ENCODE measurements at regions not wholly inside any gene's neighbourhood (a gene's known extent, or its start where the extent isn't known, plus 50 kb on each side); places are given as distances from the start of the nearest gene placed in this dataset.

DNA sequence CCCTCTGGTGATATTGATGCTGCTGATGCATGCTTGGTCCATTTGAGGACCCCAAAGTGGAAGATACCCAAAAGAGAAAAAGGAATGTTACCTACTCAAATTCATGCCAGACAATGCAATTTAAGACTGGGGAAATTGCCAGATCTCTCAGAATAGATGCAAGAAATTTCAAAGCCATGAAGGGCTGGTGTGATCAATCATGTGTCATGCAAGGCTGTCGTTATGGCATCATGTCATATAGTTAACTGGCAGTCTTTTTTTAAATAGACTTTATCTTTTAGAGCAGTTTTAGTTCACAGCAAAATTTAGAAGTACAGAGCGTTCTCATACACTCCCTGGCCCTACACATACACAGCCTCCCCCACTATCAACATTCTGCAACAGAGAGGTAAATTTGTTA is 53.1 kb upstream of the ABHD2 start:
- TF ChIP-seq MYC (IDR thresholded peaks at IDR 0.05; ENCODE audit: low read depth, low read length), result no peak
- no peak for TF ChIP-seq CTCF (IDR thresholded peaks at IDR 0.05; ENCODE audit: low read depth, low read length)
- no peak for TF ChIP-seq POLR2A (IDR thresholded peaks at IDR 0.05; ENCODE audit: extremely low read depth, insufficient read length)
